SK-N-SH treated with all-trans-retinoic acid at 6 μM for 48 hours (cell line): ENCODE measurements at regions not wholly inside any gene's neighbourhood (a gene's known extent, or its start where the extent isn't known, plus 50 kb on each side); places are given as distances from the start of the nearest gene placed in this dataset.

Source experiments
- ARNTL ChIP-seq: fragments of 450-650 bp; formaldehyde crosslinking; IDR thresholded peaks from 2 replicates; pipeline ENCODE4 v1.5.0; 2020; ENCODE audit warnings: low read depth, mild to moderate bottlenecking, moderate library complexity, borderline replicate concordance
- GLIS3 ChIP-seq: fragments of 250-450 bp; sonication (Bioruptor Pico); IDR thresholded peaks from 2 replicates; pipeline ENCODE4 v1.5.0; 2020; ENCODE audit warnings: mild to moderate bottlenecking, moderate library complexity
- ISL1 ChIP-seq: fragments of 250-450 bp; sonication (Bioruptor Pico); IDR thresholded peaks from 2 replicates; pipeline ENCODE4 v2.1.2; 2022; ENCODE audit warnings: mild to moderate bottlenecking, moderate library complexity
- POU6F1 ChIP-seq: fragments of 250-450 bp; sonication (Bioruptor Pico); IDR thresholded peaks from 2 replicates; pipeline ENCODE4 v1.8.0; 2021; ENCODE audit warnings: low read depth, mild to moderate bottlenecking, moderate library complexity, borderline replicate concordance
- RARB ChIP-seq: fragments of 250-450 bp; sonication (Bioruptor Pico); IDR thresholded peaks from 2 replicates; pipeline ENCODE4 v1.8.0; 2021; ENCODE audit warnings: mild to moderate bottlenecking, moderate library complexity
- ZC3H10 ChIP-seq: fragments of 250-450 bp; sonication (Bioruptor Pico); IDR thresholded peaks from 2 replicates; pipeline ENCODE4 v1.5.1; 2021; ENCODE audit warnings: mild to moderate bottlenecking, moderate library complexity
- ZFP3 ChIP-seq: fragments of 250-450 bp; sonication (Bioruptor Pico); IDR thresholded peaks from 2 replicates; pipeline ENCODE4 v1.5.0; 2020; ENCODE audit warnings: mild to moderate bottlenecking, moderate library complexity
- ZFP30 ChIP-seq: fragments of 450-650 bp; formaldehyde crosslinking; IDR thresholded peaks from 2 replicates; pipeline ENCODE4 v1.5.0; 2022; ENCODE audit warnings: mild to moderate bottlenecking, moderate library complexity

DNA sequence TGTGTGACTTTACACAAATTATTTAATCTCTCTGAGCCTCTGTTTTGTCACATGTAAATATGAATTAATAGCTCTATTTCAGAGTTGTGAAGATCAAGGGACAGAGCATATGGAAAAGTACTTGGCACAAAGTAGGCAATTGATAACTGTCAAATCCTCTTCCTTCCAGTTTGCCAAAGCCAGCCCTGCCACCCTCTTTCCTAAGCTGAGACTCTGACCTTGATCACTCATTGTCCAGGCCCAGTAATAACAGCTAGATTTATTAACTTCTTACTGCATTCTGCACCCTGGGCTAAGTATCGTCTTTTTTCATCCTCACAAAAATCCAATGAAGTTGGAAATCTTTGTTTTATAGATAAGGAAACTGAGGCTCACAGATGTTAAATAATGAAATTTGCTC is 70.8 kb upstream of the ATP1A1 start:
- TF ChIP-seq ZFP3 (no peak), ARNTL (CRISPR knock-in tag) (no peak), RARB (CRISPR knock-in tag) (no peak), ZC3H10 (CRISPR knock-in tag) (no peak), POU6F1 (no peak), ISL1 (no peak), GLIS3 (CRISPR knock-in tag) (no peak), ZFP30 (no peak)
